ENCODE measurements at regions not wholly inside any gene's neighbourhood (a gene's known extent, or its start where the extent isn't known, plus 50 kb on each side); places are given as distances from the start of the nearest gene placed in this dataset.

DNA sequence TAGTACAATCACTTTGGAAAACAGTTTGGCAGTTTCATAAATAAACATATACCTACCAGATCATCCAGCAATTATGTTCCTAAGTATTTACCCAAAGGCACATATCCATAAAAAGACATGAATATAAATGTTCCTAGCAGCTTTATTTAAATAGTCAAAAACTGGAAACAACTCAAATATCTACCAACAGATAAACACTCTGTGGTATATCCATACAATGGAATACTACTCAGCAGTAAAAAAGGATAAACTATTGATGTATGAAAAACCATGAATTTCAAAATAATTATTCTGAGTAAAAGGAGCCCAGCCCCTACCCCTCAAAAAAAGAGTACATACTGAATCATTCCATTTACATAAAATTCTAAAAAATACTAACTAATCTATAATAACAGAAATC lies 232.7 kb upstream of the SLC30A5 start:
- DNase-seq (ENCODE audit: low spot score) (no peak), ATAC-seq (no peak)
- Mint-ChIP-seq H3K27ac (no peak overlapping the region), H3K9me3 (peaks cover 33% of the 10 kb centered on the region), H3K4me1 (no peaks in the 10 kb centered on the region; the same call in 2 of the 3 replicates), H3K4me3 (no peak overlapping the region), H3K27me3 (ENCODE audit: insufficient read depth, low read depth, poor library complexity) (peaks cover 3% of the 10 kb centered on the region), H3K36me3 (ENCODE audit: low read depth) (peaks cover 22% of the 10 kb centered on the region)
- H3K9me2 ChIP-seq (ENCODE audit: insufficient read depth) = peaks cover 22% of the 10 kb centered on the region
- no peak overlapping the region for H3K27ac ChIP-seq (ENCODE audit: low read depth)
- H3K27me3 ChIP-seq (ENCODE audit: insufficient read depth) = no peaks in the 10 kb centered on the region
- H3K36me3 ChIP-seq (ENCODE audit: insufficient read depth) = no peaks in the 10 kb centered on the region
- no peak overlapping the region for H3K4me3 ChIP-seq
- no peak overlapping the region for H2AFZ ChIP-seq
- TF ChIP-seq ZNF331 (CRISPR knock-in tag; IDR thresholded peaks at IDR 0.05; ENCODE audit: low read depth) (no peak), JUNB (IDR thresholded peaks at IDR 0.05; ENCODE audit: unreplicated experiment) (no peak), REST (IDR thresholded peaks at IDR 0.05; ENCODE audit: unreplicated experiment) (no peak), ZNF114 (CRISPR knock-in tag; IDR thresholded peaks at IDR 0.05) (no peak), POLR2AphosphoS5 (IDR thresholded peaks at IDR 0.05; ENCODE audit: low read depth) (no peak), CTCF (conservative IDR thresholded peaks at IDR 0.05; ENCODE audit: low read depth in 2 of 2) (no peak), EZH2phosphoT487 (IDR thresholded peaks at IDR 0.05; ENCODE audit: unreplicated experiment) (no peak), ZNF462 (CRISPR knock-in tag; IDR thresholded peaks at IDR 0.05) (no peak), EZH2 (IDR thresholded peaks at IDR 0.05; ENCODE audit: low read depth, unreplicated experiment) (no peak), STAT1 (IDR thresholded peaks at IDR 0.05; ENCODE audit: unreplicated experiment) (no peak)
- H3K79me2 ChIP-seq (replicated peaks; ENCODE audit: insufficient read depth) = no peaks in the 10 kb centered on the region
- H4K20me1 ChIP-seq (replicated peaks; ENCODE audit: insufficient read depth) = no peaks in the 10 kb centered on the region
- H3K4me2 ChIP-seq = no peak overlapping the region
- H3K4me1 ChIP-seq (ENCODE audit: insufficient read depth) = no peaks in the 10 kb centered on the region
- H3F3A ChIP-seq (replicated peaks; ENCODE audit: low read depth) = no peaks in the 10 kb centered on the region

All from GM23338 (cell line).